ENCODE measurements at regions not wholly inside any gene's neighbourhood (a gene's known extent, or its start where the extent isn't known, plus 50 kb on each side); places are given as distances from the start of the nearest gene placed in this dataset.

DNA sequence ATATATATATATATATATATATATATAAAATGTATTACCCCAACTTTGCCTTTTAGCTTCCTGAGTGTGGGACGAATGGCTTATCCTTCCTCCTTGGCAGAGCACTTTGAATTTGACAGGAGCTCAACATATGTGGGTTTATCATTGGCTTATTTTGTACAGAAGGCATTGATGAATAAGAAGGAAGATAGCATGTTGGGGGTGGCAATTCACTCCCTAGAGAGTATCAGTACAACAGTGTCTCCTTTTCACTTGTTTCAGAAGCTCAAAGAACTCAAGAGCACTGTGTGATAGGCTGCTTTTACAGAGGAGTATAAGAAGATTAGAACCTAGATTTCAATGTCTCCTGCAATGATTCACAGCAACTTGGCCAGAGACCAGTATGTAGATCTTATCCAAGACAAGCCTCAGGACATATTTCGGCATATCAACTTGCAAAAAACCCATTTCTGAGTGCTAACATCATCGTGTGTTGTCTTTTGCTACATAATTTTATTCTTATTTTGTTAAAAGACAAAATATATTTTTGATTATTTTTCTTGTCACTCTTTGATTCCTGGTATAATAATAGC lies 345.8 kb downstream of the SOCS6 start:
- TF ChIP-seq, protein P1, sequence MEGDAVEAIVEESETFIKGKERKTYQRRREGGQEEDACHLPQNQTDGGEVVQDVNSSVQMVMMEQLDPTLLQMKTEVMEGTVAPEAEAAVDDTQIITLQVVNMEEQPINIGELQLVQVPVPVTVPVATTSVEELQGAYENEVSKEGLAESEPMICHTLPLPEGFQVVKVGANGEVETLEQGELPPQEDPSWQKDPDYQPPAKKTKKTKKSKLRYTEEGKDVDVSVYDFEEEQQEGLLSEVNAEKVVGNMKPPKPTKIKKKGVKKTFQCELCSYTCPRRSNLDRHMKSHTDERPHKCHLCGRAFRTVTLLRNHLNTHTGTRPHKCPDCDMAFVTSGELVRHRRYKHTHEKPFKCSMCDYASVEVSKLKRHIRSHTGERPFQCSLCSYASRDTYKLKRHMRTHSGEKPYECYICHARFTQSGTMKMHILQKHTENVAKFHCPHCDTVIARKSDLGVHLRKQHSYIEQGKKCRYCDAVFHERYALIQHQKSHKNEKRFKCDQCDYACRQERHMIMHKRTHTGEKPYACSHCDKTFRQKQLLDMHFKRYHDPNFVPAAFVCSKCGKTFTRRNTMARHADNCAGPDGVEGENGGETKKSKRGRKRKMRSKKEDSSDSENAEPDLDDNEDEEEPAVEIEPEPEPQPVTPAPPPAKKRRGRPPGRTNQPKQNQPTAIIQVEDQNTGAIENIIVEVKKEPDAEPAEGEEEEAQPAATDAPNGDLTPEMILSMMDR (IDR thresholded peaks at IDR 0.05; ENCODE audit: insufficient read depth, low read depth, low read length, missing control alignments), result no peak
- H3K4me3 ChIP-seq (ENCODE audit: low read depth, low read length), result no peak overlapping the region
- no peak for DNase-seq (ENCODE audit: low read depth)

- no peak overlapping the region for H3K4me3 ChIP-seq (ENCODE audit: low read depth, low read length)
- DNase-seq (ENCODE audit: low read depth), result no peak
- TF ChIP-seq, protein P1 (IDR thresholded peaks at IDR 0.05; ENCODE audit: insufficient read depth, low read depth, low read length, missing control alignments), result no peak
Measured at GRCh38 chr18:70627182-70627802, 338.4 kb downstream of the SOCS6 start.

DNA sequence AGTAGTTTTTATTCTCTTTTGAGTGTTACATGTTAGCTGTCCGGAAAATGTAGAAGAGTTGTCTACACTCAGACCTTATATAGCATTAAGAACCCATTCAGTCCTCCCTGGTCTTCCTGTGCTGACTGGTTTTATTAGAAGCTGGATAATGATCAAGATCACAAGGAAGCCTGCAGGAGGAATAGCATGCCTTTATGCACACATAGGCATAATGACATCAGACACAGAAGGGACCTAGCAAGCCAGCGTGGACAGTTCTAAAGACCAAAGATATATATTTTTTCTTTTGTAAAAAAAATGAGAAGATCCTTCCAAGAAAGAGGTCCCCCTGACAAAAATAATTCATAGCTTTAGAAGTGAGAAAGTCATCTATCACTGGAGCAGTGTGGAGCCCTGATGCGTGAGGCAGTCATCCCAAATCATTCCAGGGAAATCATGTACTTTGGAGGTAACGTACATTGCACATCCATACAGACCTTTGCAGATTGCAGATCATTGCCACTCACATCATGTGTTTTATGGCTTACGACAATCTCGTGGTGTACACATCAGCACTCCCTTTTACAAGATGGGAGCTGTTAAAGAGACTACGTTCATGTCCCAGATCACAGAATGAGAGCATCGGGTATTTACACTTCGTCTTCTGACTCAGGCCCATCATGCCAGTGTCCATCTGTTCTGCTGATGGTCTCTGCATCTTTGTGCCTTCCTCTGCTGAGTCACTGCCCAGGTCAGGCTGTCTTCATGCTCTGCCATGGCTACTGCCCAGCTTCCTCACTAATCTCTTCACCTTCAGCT lies 334.0 kb downstream of the SOCS6 start:
- TF ChIP-seq, protein P1 (IDR thresholded peaks at IDR 0.05; ENCODE audit: insufficient read depth, low read depth, low read length, missing control alignments), result no peak
- no peak overlapping the region for H3K4me3 ChIP-seq (ENCODE audit: low read depth, low read length)
- DNase-seq (ENCODE audit: low read depth), result no peak

GRCh38 chr18:70621710-70622109 lies 332.9 kb downstream of the SOCS6 start:
- H3K4me3 ChIP-seq (ENCODE audit: low read depth, low read length), result no peak overlapping the region
- TF ChIP-seq, protein P1 (IDR thresholded peaks at IDR 0.05; ENCODE audit: insufficient read depth, low read depth, low read length, missing control alignments), result no peak
- DNase-seq (ENCODE audit: low read depth), result no peak

DNA sequence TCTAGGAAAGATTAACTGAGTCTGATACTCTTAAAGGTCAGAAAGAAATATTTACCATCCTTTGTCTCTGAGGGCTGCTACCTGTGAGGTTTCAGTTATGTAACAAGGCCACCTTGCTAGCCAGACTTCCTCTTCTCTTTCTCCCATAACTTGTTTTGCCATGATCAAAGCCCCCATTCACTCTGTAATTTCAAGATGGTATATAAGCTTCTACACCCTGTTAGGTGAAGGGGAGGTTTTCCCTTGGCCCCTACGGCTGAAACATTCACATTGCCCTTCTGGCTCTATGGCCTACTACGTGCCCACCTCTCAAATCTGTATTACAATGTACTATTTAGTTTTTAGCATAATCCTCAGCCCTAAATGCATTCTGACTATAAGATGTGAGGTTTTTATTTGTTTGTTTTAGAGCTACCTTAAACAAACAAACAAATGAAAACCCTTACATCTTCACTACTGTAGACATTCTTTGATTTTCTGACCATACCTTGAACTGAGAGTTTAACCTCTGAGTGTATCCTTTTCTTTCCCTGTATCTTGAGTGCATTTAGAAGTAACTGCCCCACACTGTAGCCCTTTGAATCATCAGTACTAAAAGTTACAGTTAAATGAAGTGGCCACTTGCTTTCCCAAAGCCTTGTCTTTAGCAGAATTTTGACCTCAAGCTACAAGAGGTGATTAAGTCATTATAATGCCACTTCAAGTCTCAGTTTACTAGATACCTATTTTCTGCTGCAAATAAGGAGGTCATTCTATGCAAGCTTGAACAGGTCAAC lies 332.2 kb downstream of the SOCS6 start:
- TF ChIP-seq, protein P1 (IDR thresholded peaks at IDR 0.05; ENCODE audit: insufficient read depth, low read depth, low read length, missing control alignments), result no peak
- no peak overlapping the region for H3K4me3 ChIP-seq (ENCODE audit: low read depth, low read length)
- DNase-seq (ENCODE audit: low read depth), result no peak

- DNase-seq (ENCODE audit: low read depth), result no peak
- TF ChIP-seq, protein P1 (IDR thresholded peaks at IDR 0.05; ENCODE audit: insufficient read depth, low read depth, low read length, missing control alignments), result no peak
- no peak overlapping the region for H3K4me3 ChIP-seq (ENCODE audit: low read depth, low read length)
Measured at GRCh38 chr18:70617020-70617763, 328.3 kb downstream of the SOCS6 start.

All from GM12865 (cell line).